ENCODE measurements at regions not wholly inside any gene's neighbourhood (a gene's known extent, or its start where the extent isn't known, plus 50 kb on each side); places are given as distances from the start of the nearest gene placed in this dataset.
"Not testable (repeated sequence)": the region's sequence is repeated elsewhere in the genome, so short reads cannot be mapped to it uniquely, and the experiment has no call there.

DNA sequence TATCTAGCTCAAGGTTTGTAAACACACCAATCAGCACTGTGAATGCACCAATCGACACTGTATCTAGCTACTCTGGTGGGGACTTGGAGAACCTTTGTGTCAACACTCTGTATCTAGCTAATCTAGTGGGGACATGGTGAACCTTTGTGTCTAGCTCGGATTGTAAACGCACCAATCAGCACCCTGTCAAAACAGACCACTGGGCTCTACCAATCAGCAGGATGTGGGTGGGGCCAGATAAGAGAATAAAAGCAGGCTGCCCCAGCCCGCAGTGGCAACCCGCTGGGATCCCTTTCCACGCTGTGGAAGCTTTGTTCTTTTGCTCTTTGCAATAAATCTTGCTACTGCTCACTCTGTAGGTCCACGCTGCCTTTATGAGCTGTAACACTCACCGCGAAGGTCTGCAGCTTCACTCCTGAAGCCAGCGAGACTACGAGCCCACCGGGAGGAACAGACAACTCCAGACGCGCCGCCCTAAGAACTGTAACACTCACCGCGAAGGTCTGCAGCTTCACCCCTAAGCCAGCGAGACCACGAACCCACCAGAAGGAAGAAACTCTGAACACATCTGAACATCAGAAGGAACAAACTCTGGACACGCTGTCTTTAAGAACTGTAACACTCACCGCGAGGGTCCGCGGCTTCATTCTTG lies 128.5 kb downstream of the MRPL14 start:
- DNase-seq = not testable (repeated sequence)

DNA sequence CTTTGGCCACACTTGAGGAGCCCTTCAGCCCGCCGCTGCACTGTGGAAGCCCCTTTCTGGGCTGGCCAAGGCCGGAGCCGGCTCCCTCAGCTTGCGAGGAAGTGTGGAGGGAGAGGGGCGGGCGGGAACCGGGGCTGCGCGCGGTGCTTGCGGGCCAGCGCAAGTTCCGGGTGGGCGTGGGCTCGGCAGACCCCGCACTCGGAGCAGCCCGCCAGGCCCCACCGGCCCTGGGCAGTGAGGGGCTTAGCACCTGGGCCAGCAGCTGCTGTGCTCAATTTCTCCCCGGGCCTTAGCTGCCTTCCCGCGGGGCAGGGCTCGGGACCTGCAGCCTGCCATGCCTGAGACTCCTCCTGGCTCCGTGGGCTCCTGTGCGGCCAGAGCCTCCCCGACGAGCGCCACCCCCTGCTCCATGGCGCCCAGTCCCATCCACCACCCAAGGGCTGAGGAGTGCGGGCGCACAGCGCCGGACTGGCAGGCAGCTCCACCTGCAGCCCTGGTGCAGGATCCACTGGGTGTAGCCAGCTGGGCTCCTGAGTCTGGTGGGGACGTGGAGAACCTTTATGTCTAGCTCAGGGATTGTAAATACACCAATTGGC lies 129.2 kb downstream of the MRPL14 start:
- DNase-seq = not testable (repeated sequence)

DNA sequence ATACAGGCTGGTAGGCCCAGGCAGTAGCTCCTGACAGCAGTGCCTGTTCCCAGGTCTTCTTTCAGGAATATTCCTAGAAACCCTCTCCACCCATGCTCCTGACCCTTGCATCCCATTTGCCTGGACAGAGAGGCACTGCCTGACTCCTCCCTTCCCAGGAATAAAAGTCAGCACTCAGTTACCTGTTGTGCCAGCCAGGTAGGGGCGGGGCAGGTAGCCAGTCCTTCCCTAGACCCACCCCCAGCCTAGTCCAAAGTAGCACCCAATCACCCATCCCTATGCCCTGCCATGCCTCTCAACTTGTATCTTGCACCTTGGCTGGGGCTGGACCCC lies 129.9 kb downstream of the MRPL14 start:
- no peak for DNase-seq

DNA sequence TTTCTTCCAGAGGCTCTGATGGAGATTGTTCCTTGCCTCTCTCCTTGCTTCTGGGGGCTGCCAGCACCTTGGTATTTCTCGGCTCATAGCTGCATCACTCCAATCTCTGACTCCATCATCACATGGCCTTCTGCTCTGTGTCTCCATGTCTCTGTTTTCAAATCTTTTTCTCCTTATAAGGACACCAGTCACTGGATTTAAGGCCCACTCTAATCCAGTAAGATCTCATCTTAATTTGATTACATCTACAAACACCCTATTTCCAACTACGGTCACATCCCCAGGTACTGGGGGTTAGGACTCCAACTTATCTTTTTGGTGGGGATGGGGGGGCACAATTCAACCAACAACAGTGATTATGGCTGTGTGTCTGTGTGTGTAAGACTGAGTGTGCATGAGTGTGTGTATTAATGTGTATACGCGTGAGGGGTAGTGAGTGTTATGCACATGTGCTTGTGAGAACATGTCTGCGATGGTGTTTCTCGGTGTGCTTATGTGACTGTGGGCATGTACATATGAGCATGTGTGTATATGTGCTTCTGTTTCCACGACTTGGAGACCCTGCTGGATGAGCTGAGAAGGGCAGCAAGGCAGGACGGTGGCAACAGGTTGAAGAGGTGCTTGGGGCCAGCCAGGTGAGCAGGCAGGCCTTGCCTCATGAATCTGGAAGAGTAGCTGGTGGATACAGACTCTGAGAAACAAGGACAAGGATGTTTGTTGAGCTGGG lies 130.5 kb downstream of the MRPL14 start:
- DNase-seq = no peak

DNA sequence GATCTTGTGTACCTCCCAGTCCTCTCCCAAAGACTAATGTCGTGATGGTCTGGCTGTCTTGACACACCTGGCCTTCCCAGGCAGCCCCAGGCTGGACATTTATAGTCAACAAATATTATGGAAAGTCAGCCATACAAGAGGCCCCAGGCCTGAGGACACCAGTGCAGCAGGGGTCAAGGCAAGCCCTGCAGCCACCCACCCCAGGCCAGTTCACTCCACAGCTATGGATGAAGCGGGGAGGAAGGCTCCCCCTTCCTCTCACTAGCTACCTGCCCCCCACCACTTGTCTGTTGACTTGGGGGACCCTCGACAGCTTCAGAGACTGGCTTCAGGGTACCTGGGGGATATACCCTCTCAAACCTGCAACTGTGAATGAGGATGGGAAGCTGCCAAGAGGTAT lies 132.1 kb downstream of the MRPL14 start:
- DNase-seq = no peak

DNA sequence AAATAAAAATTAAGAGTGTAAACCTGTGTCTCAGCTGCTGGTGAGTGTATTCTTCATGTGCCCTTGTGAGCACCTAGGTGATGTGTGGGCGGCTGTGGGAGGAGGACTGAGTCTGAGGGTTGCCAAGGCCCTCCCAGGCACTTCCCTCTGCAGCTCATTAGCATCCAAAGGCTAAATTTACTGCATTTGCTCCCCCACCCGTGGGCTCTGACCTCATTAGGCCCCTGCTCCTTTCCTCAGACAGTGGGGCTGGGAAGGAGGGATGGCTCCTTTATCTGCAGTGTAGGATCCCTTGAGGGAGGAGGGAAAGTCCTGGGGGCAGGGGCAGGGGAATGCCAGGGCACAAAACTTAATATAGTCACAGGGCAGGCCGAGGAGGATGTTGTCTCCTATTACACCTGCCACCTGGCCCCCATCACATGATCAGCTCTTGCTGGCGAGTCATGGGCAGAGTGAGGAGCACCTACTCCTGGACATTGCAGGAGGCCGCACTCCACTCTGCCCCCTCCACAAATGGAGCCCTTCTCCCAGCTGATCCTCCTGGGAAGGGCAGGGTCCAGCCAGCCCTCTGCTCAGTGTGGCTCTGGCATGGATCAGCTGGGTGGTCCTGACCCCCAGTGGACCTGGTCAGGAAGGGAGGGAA lies 133.2 kb downstream of the MRPL14 start:
- no peak for DNase-seq

DNA sequence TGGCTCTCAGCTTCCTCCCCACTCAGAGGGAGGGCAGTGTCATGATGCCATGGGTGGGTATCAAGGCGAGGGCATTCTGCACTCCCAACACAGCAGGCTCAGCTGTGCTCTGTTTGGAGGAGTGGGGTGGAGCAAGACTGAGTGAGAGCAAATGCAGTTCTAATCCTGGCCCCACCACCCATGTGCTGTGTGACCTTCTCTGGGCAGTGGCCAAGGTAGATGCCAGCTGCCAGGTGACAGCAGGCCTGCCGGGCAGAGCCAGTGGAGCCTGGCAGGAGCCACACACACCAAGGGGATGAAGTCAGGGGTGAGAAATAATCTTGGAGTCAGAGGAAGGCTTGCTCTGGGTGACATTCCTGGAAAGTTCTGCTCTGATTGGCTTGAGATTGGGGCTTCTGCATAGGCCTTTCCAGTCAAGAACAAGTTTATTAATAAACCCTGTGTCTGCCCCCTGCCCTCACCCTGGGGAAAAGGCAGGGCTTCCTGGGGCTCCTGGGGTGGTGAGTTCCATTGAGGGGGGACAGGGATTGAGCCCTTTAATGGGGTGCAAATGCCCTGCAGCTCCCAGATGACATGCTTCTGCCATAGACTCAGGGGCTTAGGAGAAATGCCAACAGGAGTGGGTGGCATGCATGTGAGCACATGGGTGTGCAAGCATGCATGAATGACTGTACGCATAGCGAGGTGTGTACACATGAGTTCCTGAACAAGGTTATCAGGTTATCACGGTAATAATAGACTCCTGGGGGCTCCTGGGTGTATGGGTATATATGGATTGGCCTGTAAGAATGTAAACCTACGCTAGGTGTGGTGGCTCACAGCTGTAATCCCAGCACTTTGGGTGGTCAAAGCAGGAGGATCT lies 134.2 kb downstream of the MRPL14 start:
- DNase-seq = no peak

DNA sequence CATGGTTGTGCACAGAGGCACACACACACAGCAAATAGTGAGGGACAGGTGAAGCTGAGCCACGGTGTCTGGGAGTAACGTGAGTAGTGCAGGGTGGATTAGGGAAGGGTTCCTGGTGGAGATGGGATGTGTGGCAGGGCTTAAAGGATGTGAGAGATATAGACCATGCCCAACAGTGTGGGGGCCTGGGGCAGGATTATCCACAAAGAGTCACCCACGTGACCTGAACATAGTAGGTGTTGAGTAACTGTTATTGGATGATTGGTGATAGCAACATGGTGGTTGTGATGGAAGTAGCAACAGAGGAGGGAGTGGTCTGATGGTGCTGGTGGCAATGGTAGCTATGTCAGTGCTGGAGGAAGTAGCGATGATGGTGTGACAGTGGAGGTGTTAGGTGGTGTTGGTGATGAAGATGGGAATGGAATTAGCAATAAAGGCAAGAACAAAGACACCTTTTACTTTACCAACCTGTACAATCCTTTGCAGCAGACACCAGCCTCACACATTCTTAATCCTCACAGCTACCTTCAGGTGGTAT lies 135.1 kb downstream of the MRPL14 start:
- DNase-seq = no peak

DNA sequence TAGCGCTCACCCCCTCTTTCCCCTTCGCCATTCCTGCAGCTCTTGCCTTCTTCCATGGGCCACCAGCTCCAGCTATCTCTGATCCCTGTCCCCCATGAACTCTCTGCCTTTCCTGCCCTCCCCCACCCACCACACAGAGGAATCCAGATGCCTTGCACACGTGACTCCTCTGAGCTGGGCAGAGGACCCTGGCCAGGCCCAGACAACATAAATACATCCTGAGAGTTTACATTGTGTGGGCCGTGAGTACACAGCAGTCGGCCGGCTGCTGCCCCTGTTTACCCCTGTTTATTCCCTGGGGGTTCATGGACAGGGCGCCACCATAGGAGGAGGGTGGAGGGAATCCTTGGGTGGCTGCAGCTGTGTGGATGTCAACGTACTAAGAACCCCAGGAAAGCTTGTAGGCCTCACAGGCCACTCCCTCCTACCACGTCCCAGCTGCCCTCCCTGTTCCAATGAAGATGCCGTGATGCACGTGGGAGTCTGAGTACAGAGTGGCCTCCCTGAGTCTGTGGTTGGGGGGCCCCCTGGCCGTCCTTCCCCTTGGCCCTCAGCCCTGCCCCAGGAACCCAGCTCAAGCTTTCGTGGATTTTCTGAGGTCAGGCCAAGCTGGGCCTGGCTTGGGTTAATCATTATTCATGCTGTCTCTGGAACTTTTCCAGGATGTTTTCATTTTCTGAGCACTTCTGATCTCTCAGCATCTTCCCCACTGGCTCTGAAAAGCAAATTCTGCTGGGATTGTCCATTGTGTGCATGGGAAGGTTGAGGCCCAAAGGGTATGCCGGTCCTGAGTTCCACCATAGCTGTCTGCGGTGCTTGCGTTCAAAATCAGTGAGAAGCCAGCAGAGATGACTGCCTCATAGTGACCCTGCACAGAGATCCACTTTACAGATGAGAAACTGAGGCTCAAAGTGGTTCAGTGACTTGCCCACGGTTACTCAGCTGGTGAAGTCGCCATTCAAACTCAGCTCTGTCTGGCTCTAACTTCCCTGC lies 136.3 kb downstream of the MRPL14 start:
- peak; percentile 37 for DNase-seq

DNA sequence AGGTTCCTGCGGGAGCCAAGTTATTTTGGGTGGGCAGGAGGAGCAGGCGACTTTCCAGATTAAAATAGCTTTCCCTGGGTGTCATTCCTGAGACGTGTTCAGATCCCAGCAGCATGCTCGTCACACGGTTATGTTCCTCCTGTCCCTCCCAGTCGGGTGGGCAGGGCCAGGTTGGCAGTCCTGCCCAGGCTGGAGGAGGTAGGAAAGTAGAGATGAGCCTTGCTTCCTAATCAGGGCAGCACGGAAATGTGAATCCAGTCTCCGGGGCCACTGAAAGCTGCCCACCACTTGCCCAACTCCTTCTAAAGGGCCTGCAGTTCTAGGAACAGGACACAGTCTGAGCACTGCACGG lies 137.0 kb downstream of the MRPL14 start:
- DNase-seq = no peak

DNA sequence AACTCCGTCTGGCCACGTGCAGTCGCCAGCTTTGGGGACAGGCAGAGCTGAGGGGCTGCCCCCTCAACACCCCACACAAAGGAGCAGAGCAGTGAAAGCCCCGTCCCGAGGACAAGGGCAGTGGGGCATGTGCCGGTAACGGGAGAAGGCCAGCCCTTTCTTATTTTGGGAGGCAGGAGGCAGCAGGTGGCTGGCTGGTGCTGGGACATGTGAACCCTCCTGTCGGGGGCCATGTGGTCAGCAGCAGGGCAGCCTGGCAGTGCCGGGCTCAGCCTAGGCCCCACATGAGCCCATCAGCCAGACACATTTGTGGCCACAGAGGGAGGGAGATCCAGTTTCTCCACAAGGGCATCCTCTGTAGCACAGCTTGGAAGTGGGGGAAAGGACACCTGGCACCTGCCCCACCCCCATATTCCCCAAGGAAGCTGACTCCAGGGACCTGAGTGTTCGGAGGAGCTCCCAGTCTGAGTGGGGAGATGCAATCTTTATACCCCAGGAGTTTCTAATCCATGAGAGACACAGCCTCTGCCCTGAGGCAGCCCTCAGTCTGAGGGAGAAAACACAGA lies 137.6 kb downstream of the MRPL14 start:
- DNase-seq = no peak

DNA sequence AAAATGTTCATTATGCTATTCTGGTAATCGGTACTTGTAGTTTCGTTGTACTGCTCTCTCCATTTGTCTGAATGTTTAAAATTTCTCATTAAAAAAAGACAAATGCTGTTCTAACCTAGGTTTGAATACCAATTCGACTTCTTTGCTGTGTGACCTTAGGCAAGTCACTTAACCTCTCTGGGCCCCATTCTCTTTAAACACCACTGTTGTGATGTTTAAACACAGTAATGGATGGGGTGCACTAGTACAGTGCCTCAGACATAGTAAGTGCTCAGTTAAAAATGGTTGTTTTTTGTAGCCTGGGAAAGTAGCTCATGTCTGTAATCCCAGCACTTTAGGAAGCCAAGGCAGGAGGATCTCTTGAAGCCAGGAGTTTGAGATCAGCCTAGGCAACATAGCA lies 138.5 kb downstream of the MRPL14 start:
- DNase-seq = no peak

DNA sequence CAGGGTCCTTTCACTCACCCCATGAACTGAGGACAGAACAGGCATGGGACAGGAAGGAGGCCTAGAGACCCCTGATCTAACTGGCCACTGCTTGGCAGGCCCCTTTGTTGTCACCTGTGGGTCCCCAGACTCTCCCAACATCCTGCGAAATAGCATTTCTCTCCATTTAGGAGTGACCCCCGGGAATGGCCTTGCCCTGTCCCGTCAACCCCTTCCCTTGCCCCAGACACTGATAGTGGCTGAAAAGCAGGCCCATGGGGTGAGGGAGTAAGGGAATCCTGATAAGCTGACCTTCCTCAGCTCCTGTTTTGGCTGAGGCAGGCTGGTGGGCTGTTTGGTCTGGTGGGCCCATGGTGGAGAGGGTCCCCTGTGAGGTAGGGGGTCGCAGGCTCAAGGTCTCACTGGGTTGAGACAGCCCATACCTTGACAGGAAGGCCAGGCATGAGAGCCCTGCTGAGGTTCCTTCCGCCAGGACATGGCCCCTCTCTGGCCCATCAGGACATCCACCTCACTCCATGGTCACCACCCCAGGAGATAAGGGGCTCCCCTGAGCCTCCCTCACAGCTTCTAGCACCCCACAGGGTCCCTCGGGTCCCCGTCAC lies 139.3 kb downstream of the MRPL14 start:
- no peak for DNase-seq

DNA sequence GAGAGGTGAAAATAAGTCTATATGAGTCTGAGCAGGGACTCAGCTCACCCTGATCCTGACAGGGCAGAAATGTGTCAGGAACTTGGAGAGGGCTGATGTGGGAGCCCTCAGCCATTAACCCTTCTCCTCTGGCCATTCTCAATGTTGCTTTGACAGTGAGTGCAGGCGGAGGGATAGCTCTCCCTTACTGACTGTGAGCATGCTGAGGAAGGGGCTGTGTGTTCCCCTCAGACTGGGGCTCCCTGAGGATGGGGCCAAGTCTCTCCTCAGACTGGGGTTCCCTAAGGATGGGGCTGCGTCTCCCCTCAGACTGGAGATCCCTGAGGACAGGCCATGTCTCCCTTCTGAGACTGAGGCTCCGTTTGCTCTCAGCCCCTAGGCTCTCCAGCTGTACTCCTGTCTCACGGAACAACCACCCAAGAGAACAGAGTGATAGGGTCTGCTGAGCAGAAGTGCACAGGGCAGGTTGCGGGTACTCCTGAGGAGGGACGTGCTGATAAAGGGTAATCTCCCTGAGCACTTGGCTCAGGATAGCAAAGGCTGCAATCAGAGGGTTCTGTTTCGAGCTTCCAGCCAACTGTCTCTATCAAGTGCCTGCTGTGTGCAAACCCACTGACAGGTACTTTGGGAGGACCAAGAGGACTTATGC lies 141.0 kb downstream of the MRPL14 start:
- DNase-seq = no peak

DNA sequence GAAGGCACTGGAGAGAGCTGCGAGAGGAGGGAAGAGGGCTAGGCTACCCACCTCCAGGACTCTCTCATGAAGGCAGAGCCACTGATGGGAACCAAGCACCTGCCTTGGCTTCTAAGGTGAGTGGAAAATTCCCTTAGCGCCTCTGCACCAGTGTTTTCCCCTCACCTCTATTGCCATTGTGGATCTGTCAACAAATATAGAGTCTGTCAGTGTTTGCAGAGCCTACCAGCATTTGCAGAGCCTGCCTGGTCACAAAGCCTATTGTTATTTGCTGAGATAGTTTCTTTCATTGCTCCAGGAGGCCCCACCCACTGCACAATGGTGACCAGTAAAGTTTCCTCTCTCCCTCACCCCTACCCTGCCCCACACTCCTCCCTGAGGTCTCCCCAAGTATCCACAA lies 141.9 kb downstream of the MRPL14 start:
- no peak for DNase-seq

DNA sequence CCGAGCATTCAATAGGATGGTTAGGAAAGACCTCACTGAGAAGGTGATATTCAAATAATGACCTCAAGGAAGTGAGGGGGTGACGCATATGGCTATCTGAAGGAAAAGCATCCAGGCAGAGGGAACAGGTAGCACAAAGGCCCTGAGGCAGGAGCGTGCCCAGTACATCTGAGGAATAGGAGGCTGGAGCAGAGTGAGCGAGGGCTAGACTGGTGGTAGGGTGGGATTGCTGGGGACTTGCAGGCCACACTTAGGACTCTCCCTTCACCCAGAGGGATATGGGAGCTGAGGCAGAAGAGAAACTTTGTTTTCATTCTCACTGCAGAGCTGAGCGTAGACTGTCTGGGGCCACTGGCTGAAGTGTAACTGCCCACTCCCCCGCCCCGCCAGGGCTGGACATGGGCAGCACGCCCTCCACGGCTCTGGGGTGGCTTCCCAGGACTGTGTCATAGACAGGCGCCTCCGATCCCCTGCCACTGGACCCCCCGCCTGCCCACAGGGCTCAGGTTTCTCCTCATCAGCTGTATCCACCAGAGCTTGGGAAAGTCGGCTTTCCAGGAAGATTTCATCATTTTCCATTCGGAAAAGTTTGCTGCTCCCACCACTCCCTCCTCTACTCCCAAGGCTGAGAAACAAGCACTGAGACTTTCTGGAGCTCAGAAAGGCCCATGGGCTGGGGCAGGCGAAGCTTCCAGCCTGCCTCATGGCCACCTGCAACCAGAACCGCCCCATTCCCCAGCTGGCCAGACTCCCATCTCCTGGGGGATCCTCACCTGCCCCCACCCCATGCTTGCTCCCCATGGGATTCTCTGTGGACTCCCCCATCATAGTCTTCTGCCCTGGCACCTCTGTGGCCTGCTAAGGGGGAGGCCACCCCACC lies 142.6 kb downstream of the MRPL14 start:
- DNase-seq = no peak

DNA sequence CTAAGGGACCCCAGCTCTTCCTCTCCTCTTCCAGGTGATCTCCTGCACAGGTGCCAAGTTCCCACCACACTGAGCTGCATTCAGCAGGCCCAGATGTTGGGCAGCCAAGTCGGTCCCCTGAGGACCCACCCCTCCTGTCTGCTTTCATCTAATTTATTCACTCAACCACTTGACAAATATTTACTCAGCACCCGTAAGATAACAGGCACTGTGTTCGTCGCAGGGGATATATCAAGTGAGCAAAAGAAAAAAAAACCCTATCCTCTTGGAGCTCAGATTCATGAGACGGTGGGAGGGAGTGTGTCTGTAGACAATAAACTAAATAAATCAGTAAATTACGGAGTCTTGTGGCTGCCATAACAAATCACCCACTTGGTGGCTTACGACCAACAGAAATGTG lies 143.6 kb downstream of the MRPL14 start:
- DNase-seq = no peak

DNA sequence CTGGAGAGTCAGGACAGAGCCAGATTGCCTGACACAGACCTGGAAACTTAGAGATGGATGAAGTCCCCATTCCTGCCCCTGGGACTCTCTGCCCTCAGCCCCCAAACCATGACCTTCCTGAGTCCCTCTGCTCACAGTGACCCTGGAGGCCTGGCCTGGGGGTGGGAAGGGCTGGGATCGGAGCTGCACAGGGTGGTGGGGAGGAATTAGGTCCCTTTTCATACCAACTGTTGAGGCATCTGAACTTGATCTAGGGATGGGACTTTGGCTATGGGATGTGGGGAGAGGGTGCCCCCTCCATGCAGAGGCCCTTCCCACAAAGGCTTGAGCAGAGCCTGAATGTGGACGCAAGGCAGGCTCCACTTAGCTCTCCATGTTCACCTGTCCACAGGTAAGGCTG lies 144.1 kb downstream of the MRPL14 start:
- no peak for DNase-seq

DNA sequence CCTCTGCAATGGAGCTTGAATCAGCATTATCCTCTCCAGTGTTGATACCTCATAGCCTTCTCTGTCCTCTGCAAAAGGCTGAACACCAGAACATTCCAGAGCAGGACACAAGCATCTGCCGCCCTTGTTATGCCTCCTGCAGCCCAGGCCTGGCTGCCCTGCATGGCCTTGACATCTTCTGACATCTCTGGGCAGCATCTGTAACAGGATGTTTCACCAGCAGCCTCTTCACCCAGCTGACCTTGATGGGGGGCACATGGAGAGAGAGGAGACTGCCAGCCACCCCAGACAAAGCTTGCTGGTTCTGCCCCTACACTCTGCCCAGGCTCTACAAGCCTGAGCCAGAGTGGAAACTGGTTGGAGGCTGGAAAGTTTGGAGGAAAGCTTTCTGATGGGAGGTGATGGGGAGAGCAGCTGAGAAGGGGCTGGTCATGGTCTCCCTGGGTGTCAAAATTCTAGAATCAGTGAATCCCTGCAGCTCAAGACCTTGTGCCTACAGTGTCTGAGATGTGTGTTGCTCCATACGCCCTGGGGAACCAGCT lies 145.1 kb downstream of the MRPL14 start:
- DNase-seq = no peak
